ENCODE measurements at regions not wholly inside any gene's neighbourhood (a gene's known extent, or its start where the extent isn't known, plus 50 kb on each side); places are given as distances from the start of the nearest gene placed in this dataset.

GRCh38 chr17:59513934-59514841 lies 51.2 kb upstream of the DHX40 start:
- Mint-ChIP-seq H3K4me1 (no peaks in the 10 kb centered on the region), H3K36me3 (no peaks in the 10 kb centered on the region), H3K27me3 (peaks cover 0 to 2% of the 10 kb centered on the region in 2 donors), H3K9me3 (no peaks in the 10 kb centered on the region), H3K27ac (no peak overlapping the region), H3K4me3 (no peak overlapping the region)
- Histone ChIP-seq H3K9me3 (ENCODE audit: control insufficient read depth in 1 of 2, low read length in 2 of 2) (no peaks in the 10 kb centered on the region), H3K4me3 (ENCODE audit: low read length in 2 of 2) (no peak overlapping the region), H3K27me3 (ENCODE audit: insufficient read depth, low read length) (no peaks in the 10 kb centered on the region), H3K4me1 (ENCODE audit: insufficient read depth, low read length) (no peaks in the 10 kb centered on the region), H3K27ac (ENCODE audit: low read depth, low read length) (no peak overlapping the region), H3K36me3 (ENCODE audit: insufficient read depth, low read length) (no peaks in the 10 kb centered on the region)
- CTCF ChIA-PET (ENCODE audit: partially characterized antibody) = interaction anchor here (1.4 kb wide), 1 partner anchor 10 kb away, joined by 5 read pairs; no protein-coding TSS in a partner anchor
- intact Hi-C loops (cut with micrococcal nuclease) = no loop called here
- POLR2A ChIA-PET (ENCODE audit: partially characterized antibody) = no interaction called here
- DNase-seq = no peak
